UCSD-AML1 (cell line): ENCODE measurements at regions not wholly inside any gene's neighbourhood (a gene's known extent, or its start where the extent isn't known, plus 50 kb on each side); places are given as distances from the start of the nearest gene placed in this dataset.

Experiments used
- DNase-seq: peaks from one replicate; lab custom pipeline; 2025; ENCODE audit not compliant: unreplicated experiment; lab: John Stamatoyannopoulos, UW

DNA sequence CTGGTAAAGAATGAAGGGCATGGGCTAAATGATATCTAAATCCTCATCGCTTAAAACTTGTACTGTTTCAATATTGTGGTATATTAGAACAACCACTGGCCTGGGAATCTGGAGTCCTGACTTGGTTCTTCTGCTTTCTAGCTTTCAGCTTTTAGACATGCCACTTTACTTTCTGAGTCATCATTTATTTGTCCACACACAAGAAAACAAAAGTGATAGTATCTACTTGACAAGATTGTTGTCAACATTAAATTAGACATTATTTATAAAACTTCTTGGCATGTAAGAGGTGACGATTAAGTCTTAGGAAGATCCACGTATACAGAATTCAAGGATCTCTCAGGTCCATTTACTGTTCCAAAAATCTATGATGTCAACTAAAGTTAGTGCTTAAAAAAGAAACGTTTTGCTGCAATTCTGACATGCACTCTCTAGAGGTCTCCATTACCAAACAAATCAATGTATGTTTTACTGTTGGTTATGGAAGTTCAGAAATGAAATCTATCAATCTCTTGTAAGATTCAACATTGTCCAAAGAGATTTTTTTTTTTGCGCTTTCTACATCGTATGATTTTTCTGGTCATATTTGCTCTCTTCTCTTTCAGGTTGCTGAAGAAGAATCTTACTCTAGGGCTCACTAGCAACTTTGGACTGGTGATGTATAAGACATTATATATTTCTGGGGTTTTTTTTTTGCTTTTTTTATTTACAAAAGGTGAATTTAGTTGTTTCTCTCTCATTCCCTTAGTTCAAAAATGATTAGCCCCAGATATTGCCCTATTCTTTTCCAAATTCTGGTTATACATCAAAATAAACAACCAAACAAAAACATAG lies 53.6 kb upstream of the DYNC1I1 start:
- no peak for DNase-seq

DNA sequence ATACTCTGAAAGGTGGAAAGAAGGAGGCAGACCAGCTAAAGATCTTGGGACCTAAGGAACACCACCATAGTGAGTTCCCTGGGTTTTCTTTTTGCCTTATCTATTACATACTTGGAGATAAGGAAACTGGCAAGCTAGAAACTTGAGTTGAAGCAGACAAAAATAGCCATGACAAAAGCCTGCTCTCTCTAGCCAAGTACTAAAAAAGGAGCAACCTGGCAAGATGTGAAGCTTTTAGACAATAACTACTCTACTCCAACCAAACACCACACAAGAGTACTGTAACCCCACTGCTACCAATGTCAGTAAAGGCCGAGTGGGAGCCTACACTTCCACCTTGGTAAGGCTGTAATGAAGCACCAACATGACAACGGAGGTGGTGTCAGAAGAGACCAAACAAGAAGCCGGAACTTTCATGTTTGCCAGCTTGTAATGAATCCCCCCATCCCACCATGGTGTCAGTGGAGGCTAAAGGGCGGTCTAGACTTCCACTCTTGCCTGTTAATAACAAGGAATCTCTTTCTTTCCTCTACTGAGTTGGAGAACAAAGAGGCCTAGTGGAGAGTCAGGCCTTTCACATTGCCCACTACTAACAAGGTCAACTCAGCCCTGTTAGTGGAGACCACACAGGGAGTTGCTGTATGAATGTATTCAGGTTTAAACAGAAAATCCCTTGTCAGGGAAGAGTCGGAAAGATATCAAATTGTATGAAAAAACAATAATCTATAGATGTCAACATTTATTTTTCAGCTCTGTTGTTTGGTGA lies 55.8 kb upstream of the DYNC1I1 start:
- DNase-seq: no peak

DNA sequence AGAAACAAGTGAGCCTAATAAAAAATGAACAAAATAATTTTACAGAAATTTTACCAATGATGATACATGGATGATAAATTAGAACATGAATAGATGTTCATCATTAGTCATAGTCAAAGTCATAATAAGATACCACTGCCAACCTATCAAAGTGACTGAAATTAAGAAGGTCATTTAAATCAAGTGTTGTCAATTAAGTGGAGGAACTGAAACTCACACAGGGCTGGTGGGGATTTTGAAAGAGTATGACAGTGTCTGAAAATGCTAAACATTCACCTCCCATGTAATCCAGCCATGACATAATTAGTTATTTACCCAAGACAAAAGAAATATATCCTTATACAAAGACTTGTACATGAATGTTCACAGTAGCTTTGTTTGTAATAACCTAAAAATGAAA lies 57.1 kb upstream of the DYNC1I1 start:
- DNase-seq: no peak

DNA sequence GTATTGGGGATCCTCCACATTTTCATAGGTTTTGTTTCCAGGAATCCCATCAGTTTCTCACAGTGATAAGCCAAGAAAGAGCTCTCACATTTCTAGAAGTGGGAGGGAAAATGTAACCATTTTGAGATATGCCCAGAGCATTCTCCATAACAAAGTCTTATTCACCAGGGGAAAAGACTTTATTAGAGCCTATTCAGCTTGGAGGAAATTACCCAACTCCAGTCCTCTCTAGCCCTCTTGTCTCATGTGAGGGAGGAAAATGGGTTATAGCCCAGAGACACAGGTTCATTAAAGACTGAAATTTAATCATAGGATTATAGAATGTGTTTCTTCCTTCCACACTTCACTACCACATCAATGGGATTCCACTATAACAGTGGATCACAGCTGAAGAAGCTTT lies 61.6 kb upstream of the DYNC1I1 start:
- DNase-seq: no peak

DNA sequence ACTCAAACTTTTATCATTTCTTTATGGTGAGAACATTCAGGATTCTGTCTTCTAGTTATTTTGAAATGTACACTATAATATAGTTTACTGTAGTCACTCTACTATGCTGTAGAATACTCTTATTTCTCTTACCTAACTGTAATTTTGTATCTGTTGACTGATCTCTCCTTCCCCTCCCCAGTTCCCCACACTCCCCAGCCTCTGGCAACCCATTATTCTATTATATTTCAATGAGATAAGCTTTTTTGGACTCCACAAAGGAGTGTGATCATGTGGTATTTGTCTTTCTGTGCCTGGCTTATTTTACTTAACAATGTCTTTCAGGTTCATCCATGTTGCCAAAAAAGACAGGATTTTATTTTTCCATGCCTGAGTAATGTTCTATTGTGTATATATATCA lies 71.4 kb upstream of the DYNC1I1 start:
- no peak for DNase-seq

DNA sequence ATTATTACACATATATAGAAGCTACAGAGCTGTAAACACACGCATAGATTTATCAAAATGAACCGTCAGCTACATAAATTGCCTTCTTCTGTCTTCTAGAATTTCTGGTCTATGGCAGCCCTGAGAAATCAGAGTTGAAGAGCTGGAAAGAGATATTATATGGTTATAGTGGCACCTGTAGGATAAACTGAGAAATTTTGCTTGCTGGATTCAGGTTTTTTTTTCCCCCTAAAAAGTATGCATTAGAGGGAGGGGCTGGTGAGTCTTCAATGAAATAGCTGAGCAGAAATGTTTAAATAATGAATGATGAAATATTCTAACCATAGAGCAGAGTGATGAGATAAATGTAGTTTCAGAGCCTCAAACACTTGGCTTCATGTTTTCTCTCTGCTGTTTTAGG lies 78.0 kb upstream of the DYNC1I1 start:
- no peak for DNase-seq

DNA sequence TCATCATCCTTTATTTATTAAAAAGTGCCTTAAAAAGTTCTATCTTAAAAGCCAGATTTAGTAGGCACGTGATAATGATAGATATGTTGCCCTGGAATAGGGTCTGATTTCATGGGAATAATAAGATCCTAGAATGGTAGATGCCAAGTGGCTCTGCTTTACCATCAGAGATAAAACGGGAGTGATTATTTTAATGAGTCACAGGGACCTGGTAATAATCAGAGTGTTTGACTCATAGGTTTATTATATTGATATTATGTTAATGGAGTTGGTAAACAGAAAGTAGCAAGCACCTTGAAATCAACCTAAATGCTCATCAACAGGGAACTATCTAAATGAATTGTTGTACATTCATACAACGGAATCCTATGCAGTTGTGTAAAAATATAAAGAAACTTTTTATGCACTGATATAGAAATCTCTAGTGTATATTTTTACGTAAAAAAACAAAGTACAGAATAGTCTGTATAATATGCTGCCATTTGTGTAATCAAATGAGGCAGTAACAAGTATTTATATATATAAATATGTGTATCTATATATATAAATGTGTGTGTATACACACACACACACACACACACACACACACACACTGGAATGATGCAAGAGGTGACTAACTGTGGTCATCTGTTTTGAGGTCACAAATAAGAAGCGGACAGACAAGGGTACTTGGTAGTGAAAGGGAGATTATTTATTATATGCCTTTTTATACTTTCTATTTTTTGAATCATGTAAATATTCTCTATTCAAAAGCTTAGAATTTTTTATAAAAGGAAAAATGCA lies 78.6 kb upstream of the DYNC1I1 start:
- DNase-seq: no peak

DNA sequence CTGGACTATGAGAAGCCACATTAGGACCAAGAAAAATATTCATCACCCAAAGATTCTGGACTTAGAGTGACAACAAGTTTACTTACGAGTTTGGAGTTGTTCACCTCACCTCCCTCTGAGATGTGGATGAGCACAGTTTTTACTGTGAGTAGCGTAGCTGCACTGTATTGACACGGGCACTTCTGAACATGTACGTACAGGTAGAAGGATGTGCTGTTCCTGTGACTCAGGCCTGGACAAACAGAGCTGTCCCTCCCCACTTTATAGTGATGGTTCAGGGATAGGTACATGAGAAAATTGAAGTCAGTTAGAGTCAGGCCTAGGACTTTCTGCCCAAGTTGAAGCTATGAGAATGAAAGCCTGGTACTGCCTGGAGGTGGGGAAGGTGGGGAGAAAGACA lies 80.9 kb upstream of the DYNC1I1 start:
- DNase-seq: no peak

DNA sequence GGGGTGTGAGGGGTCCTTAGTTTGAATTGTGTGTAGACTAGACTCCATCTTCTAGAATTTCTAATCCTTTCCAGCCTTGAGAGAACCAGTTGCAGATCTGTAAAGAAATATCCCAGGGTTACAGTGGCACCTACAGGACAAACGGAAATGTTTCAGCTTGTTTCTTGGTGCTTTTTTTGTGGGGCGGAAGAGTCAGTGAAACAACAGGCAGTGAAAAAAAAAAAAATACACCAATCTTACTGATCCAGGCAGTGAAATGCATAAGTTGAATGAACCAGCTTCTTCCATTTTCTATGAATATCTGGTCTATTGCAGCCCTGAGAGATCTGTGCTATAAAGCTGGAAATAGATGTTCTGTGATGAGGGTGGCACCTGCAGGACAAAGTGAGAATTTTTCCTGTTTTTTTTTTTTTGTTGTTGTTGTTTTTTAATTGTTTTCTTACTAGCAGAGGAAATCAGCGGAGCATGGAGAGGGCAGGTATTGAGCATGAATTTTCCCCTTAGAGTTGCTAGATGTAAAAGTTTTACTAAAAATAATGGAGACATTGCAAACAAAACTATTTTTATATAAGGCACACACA lies 81.9 kb upstream of the DYNC1I1 start:
- DNase-seq: no peak

DNA sequence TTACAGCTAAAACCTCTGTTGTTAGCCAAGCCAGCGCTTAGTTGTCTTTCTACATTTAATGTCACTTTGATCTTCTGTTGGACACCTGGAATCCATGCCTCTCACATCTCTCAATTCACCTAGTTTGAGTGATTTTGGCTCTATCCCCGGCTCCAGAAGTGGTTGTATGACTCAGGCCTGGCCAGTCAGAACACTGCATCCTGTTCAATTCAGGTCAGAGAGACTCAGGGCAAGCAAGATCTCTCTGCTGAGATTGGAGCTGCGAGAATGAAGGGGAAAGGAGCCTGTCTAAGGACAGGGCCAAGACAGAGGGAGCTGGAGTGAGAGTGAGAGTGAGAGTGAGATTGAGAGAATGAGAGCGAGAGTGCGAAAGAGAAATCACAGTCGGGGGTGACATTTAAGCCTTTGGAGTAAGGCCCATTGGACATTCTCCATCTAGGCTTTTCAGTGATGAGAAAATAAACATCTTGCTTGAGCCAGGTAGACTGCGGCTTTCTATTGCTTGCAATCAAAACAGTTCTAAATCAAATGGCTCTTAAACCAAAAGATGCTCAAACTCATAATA lies 83.3 kb upstream of the DYNC1I1 start:
- DNase-seq: no peak

DNA sequence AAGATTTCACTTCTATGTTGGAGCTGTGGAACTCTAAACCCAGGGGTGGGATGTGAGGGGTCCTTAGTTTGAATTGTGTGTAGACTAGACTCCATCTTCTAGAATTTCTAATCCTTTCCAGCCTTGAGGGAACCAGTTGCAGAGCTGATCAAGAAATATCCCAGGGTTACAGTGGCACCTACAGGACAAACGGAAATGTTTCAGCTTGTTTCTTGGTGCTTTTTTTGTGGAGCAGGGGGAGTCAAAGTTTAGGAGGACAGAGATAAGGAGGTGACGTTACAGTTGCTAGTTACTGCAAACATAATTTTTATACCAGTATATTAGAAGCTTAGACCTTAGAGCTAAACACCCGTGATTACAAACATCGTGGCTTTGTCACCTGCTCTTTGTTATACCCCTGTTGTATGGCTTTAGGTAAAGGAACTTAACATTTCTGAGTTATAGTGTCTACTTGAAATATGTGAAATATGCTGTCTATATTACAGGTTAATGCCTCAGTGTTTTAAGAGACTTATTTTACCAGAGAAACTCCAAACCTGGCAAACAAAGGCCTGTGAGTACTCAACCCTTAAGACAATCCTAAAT lies 84.5 kb upstream of the DYNC1I1 start:
- no peak for DNase-seq

DNA sequence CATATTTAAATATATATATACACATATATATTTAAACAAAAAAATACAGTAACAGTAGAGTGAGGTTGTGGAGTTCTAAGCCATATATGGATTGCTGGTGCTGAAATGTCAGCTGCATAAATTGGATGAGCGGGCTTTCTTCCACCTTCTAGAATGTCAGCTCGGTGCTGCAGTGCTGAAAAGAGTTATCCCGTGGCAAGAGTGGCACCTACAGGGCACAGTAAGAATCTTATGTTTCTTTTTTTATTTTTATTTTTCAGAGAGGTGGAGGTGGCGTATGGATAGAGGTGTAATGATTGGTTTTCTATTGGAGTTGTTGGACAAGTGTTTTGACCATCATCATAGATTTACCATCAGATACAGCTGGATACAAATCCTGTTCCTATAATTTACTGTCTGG lies 86.2 kb upstream of the DYNC1I1 start:
- peak; percentile 3 for DNase-seq

DNA sequence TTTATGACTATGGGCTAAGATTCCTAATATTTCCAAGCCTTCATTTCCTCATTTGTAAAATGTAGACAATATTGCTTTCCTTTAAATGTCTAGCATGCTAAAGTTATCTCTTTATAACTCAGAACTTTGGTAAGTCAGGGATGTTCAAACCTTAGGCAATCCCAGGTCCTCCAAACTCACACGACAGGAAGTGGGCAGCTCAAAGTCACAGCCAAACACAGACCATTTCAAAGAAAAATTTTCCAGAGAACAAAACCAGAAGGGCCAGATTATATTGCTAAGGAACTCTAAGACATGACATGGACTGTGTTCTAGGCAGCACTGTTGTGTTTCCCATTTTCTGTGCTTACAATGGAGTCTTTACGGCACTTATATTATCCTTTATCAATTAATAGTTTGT lies 87.8 kb upstream of the DYNC1I1 start:
- no peak for DNase-seq

DNA sequence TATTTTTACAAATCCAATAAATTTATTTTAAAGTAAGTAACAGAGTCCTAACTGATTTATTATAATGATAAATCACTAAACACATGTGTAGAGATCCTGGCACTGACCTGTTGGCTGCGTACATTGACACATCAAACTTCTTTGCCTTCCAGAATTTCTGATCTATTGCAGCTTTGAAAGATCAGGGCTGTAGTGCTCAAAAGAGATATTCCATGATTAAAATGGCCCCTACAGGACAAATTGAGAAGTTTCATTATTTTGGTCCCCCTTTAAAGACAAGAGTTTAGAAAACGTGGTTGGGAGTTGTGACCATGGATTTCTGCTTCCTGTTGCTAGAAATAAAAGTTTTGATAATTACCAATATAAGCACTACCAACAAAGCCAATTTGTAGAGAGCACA lies 87.7 kb upstream of the PDK4 start:
- no peak for DNase-seq

DNA sequence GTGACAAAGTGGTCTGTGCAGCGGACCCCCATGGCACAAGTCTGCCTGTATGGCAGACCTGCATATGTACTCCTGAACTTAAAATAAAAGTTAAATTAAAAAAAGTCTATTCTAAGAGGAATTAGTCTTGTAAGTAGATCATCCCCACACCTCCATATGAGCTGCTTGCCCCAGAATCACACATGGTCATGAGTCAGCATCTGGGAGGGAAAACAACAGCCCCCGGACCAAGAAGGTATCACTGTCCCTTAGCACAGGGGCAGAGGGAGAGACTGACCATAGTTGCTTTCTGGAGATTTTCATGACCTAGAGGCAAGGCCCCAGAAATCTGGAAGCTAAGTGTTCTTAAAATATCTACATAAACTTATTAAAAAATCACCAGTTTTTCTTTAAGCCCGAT lies 86.6 kb upstream of the PDK4 start:
- DNase-seq: no peak

DNA sequence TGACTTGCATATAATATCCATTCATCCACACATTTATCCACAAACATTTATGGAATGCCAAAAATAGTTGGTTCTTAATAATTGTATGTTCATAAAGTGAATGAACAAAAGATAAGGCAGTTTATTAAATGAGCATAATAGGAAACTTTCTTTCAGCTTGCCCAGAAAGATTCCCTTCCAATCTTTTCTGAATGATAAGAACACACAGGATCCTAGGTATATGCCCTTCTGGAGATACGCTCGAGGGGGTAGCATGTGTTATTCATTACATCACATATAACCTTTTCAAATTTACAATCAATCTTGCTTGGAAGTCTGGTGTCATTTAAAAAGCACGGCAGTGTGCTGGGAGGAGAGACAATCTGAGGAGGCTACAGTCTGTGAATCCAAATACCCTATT lies 80.4 kb upstream of the PDK4 start:
- no peak for DNase-seq

DNA sequence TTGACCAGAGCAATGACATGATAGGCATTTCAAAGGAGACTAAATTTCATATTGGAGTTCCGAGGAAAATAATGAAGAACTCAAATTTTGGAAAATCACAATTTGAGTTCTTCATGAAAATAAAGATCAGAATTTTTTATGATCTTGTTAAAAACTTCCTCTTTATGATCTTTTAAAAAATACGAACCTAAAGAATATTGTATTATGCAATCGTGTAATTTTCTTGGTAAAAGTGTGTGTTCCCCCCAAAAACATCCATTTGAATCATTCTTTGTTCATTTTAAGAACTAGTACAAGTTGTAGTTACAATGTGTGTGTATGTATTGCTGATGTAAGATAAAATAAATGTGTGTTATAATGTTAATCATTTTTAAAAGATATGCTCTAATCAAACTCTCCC lies 79.3 kb upstream of the PDK4 start:
- no peak for DNase-seq

DNA sequence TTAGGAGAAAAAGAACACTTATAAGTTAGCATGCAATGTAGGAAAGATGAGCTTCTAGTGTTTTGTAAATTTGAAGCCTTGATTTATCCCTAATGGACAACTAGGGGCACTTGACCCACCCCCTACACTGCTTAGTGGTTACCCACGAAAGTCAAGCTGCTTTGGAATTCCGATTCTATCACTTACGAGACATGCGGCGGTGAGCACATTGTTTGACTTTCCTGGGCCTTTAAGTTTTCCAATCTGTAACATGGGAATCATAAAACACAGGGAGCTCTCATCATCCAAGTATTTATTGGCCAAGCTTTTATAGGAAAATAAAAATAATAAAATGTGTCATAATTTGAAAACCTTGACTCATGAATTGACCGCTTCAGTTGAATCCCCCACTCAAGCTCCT lies 78.7 kb upstream of the PDK4 start:
- DNase-seq: no peak

DNA sequence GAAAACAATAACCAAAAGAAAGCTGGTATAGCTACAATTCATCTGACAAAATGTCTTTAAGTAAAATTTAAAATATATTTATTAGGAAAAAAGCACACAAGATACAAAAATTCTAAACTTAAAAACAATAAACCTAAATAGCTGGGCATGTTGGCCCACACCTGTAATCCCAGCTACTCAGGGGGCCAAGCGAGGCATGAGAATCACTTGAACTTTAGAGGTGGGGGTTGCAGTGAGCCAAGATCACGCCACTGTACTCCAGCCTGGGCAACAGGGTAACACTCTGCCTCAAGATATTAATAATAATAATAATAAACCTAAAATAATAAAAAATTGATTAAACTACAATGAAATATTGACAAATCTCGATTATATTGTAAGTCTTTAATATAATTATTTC lies 77.8 kb upstream of the PDK4 start:
- no peak for DNase-seq

DNA sequence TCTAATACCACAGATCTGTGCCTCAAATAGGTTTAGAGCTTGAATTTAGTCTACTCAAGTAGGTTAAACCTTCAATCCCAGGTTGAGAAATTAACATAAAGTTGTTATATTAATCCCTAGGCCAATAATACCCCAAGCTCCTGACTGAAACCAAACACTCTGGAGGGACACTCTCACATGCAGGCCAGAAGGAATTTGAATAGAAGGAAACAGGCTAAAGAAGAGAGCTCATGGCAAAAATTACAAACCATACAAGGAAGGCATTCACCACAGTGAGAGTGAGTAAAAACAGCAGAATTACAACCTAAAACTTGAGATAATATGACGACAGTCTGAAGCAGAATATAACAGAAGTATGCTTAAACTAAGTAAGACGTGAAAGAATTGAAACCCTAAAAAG lies 76.1 kb upstream of the PDK4 start:
- DNase-seq: no peak

DNA sequence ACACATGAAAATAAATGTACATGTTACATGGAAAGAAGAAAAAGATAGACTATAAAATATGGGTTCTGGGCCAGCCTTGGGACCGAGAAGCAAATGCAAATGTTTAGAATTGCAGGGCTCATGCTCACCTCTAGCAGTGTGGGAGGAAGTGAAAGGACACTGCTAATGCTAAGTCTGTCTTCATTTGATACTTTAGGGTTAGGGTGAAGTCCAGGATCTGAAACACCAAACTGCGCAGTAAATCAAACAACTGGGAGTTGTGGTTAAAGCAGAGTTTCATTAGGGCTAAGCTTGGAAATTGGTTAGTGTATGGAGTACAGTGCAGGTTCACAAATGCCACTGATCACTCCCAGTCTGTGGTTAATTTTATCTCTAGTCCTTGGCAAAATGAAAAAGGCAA lies 73.2 kb upstream of the PDK4 start:
- no peak for DNase-seq
